ENCODE measurements at regions not wholly inside any gene's neighbourhood (a gene's known extent, or its start where the extent isn't known, plus 50 kb on each side); places are given as distances from the start of the nearest gene placed in this dataset.
"Not testable (repeated sequence)": the region's sequence is repeated elsewhere in the genome, so short reads cannot be mapped to it uniquely, and the experiment has no call there.

GRCh38 chr7:112959276-112959675 lies 127.4 kb downstream of the GPR85 start:
- Histone ChIP-seq H3K4me1 (ENCODE audit: control insufficient read depth, insufficient read depth, low read length) (no peaks in the 10 kb centered on the region), H3K36me3 (ENCODE audit: control insufficient read depth, insufficient read depth, low read length) (no peaks in the 10 kb centered on the region), H3K9me3 (replicated peaks; ENCODE audit: control insufficient read depth, low read depth, low read length) (no peaks in the 10 kb centered on the region), H3K27ac (ENCODE audit: low read length) (no peak overlapping the region), H3K27me3 (ENCODE audit: control insufficient read depth, insufficient read depth, low read length) (no peaks in the 10 kb centered on the region), H3K4me3 (ENCODE audit: low read length) (no peak overlapping the region)
- DNase-seq = peak; percentile 10

DNA sequence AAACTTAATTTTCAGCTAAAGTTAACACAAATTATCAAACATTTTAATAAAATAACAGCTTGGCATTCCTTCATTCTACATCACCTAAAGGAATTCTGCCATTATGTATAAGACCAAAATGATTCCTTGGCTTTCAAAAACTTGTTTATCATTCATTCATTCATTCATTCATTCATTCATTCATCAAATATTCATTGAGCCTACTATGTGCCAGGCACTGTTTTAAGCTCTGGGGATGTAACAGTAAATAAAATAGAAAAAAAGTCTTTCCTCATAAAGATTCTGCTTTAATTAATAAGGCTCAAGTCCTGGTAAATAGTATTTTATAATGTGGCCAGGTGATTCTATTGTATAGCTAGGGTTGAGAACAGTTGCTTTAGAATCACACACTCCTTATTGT lies 127.9 kb downstream of the GPR85 start:
- no peak overlapping the region for H3K27ac ChIP-seq (ENCODE audit: low read length)
- no peaks in the 10 kb centered on the region for H3K36me3 ChIP-seq (ENCODE audit: control insufficient read depth, insufficient read depth, low read length)
- no peaks in the 10 kb centered on the region for H3K9me3 ChIP-seq (replicated peaks; ENCODE audit: control insufficient read depth, low read depth, low read length)
- no peaks in the 10 kb centered on the region for H3K4me1 ChIP-seq (ENCODE audit: control insufficient read depth, insufficient read depth, low read length)
- no peak for DNase-seq
- no peaks in the 10 kb centered on the region for H3K27me3 ChIP-seq (ENCODE audit: control insufficient read depth, insufficient read depth, low read length)
- H3K4me3 ChIP-seq (ENCODE audit: low read length) = no peak overlapping the region

DNA sequence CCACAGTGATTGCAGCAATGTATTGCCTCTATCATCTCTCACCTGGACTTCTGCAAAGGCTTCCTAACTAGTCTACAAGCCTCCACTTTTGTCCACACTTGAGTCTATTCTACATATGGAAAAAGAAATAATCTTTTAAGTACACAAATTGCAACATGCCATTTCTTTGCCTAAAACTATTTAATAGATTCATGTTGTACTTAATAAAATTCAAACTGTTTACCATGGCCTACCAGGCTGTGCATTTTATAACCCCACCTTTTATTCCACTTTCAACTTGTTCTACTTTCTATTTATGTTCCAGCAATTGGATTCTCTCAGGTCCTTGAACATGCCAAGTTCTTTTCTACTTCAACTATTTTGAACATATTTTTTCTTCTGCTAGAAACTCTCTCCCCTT lies 128.7 kb downstream of the GPR85 start:
- DNase-seq = no peak
- Histone ChIP-seq H3K27ac (ENCODE audit: low read length) (no peak overlapping the region), H3K27me3 (ENCODE audit: control insufficient read depth, insufficient read depth, low read length) (no peaks in the 10 kb centered on the region), H3K4me3 (ENCODE audit: low read length) (no peak overlapping the region), H3K36me3 (ENCODE audit: control insufficient read depth, insufficient read depth, low read length) (no peaks in the 10 kb centered on the region), H3K4me1 (ENCODE audit: control insufficient read depth, insufficient read depth, low read length) (no peaks in the 10 kb centered on the region), H3K9me3 (replicated peaks; ENCODE audit: control insufficient read depth, low read depth, low read length) (no peaks in the 10 kb centered on the region)

GRCh38 chr7:112953031-112953430 lies 133.6 kb downstream of the GPR85 start:
- not testable (repeated sequence) for H3K9me3 ChIP-seq (replicated peaks; ENCODE audit: control insufficient read depth, low read depth, low read length); H3K27me3 ChIP-seq (ENCODE audit: control insufficient read depth, insufficient read depth, low read length); H3K27ac ChIP-seq (ENCODE audit: low read length); H3K4me3 ChIP-seq (ENCODE audit: low read length); H3K4me1 ChIP-seq (ENCODE audit: control insufficient read depth, insufficient read depth, low read length); H3K36me3 ChIP-seq (ENCODE audit: control insufficient read depth, insufficient read depth, low read length); DNase-seq
- no CpG with 5 or more reads among the region's 3 CpGs for WGBS (ENCODE audit: insufficient coverage)

DNA sequence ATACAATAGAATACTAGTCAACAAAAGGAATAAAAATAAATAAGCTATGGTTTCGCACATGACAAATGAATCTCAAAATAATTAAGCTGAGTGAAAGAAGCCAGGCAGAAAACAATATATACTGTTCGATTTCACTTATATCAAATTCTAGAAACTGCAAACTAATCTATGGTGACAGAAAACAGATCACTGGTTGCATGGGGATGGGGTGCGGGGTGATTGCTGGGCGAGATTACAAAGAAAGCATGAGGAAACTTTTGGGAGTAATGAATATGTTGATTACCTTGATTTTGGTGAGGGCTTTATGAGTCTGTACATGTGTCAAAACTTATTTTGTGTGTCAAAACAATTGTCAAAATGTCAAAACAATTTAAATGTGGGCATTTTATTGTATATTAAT lies 135.6 kb downstream of the GPR85 start:
- WGBS (ENCODE audit: insufficient coverage) = no CpG with 5 or more reads among the region's 4 CpGs
- no peak overlapping the region for H3K4me3 ChIP-seq (ENCODE audit: low read length)
- no peaks in the 10 kb centered on the region for H3K27me3 ChIP-seq (ENCODE audit: control insufficient read depth, insufficient read depth, low read length)
- H3K36me3 ChIP-seq (ENCODE audit: control insufficient read depth, insufficient read depth, low read length) = no peaks in the 10 kb centered on the region
- no peak overlapping the region for H3K27ac ChIP-seq (ENCODE audit: low read length)
- no peaks in the 10 kb centered on the region for H3K9me3 ChIP-seq (replicated peaks; ENCODE audit: control insufficient read depth, low read depth, low read length)
- H3K4me1 ChIP-seq (ENCODE audit: control insufficient read depth, insufficient read depth, low read length) = no peaks in the 10 kb centered on the region
- DNase-seq = no peak

DNA sequence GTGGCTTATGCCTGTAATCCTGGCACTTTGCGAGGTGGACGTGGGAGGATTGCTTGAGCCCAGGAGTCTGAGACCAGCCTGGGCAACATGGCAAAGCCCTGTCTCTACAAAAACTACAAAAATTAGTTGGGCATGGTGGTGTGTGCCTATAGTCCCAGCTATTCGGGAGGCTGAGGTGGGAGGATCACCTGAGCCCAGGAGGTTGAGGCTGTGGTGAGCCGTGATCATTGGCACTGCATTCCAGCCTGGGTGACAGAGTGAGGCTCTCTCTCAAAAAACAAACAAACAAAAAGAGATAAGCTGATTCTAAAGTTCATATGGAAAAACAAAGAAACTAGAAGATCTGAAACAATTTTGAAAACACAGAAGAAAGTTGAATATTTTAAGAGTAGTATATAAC lies 136.9 kb downstream of the GPR85 start:
- not testable (repeated sequence) for H3K27ac ChIP-seq (ENCODE audit: low read length); H3K9me3 ChIP-seq (replicated peaks; ENCODE audit: control insufficient read depth, low read depth, low read length); H3K4me1 ChIP-seq (ENCODE audit: control insufficient read depth, insufficient read depth, low read length); H3K36me3 ChIP-seq (ENCODE audit: control insufficient read depth, insufficient read depth, low read length); H3K27me3 ChIP-seq (ENCODE audit: control insufficient read depth, insufficient read depth, low read length); DNase-seq; H3K4me3 ChIP-seq (ENCODE audit: low read length)
- WGBS (ENCODE audit: insufficient coverage) = 50% methylated on average over 2 of the region's 4 CpGs

DNA sequence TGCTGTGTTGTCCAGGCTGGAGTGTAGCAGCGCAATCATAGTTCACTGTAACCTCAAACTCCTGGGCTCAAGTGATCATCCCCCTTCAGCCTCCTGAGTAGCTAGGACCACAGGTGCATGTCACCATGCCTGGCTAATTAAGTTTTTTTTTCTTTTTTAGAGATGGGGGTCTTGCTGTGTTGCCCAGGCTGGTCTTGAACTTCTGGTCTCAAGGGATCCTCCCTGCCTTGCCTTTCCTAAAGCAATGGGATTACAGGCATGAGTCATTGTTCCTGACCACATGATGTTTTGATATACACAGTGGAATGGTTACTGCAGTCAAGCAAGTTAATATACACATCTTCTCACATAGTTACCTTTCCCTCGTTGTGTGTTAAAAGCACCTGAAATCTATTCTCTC lies 140.3 kb downstream of the GPR85 start:
- 80% methylated on average over 1 of the region's 2 CpGs for WGBS (ENCODE audit: insufficient coverage)
- Histone ChIP-seq H3K4me3 (ENCODE audit: low read length) (no peak overlapping the region), H3K4me1 (ENCODE audit: control insufficient read depth, insufficient read depth, low read length) (no peaks in the 10 kb centered on the region), H3K27ac (ENCODE audit: low read length) (no peak overlapping the region), H3K36me3 (ENCODE audit: control insufficient read depth, insufficient read depth, low read length) (no peaks in the 10 kb centered on the region), H3K9me3 (replicated peaks; ENCODE audit: control insufficient read depth, low read depth, low read length) (no peaks in the 10 kb centered on the region), H3K27me3 (ENCODE audit: control insufficient read depth, insufficient read depth, low read length) (no peaks in the 10 kb centered on the region)
- no peak for DNase-seq

DNA sequence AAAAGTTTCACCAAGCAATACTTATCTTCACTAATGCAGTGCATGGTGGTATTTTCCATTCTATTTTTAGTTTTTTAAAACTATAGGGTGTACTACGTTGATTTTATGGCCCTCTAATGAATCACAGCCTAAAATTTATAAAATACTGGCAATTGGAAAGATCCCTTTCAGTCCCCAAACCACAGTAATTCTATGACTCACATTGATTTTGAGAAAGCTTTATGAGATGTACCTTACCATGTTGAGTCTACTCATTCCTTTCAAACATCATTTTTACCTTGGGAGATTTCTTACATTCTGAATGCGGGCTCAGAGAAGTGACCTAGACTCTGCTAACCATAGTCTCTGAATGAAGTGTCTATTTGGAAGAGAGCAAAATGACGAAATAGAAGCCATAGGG lies 141.6 kb downstream of the GPR85 start:
- no CpG with 5 or more reads among the region's 3 CpGs for WGBS (ENCODE audit: insufficient coverage)
- no peaks in the 10 kb centered on the region for H3K9me3 ChIP-seq (replicated peaks; ENCODE audit: control insufficient read depth, low read depth, low read length)
- no peak overlapping the region for H3K27ac ChIP-seq (ENCODE audit: low read length)
- no peaks in the 10 kb centered on the region for H3K36me3 ChIP-seq (ENCODE audit: control insufficient read depth, insufficient read depth, low read length)
- DNase-seq = no peak
- H3K27me3 ChIP-seq (ENCODE audit: control insufficient read depth, insufficient read depth, low read length) = no peaks in the 10 kb centered on the region
- H3K4me3 ChIP-seq (ENCODE audit: low read length) = no peak overlapping the region
- peaks cover 5% of the 10 kb centered on the region for H3K4me1 ChIP-seq (ENCODE audit: control insufficient read depth, insufficient read depth, low read length)

DNA sequence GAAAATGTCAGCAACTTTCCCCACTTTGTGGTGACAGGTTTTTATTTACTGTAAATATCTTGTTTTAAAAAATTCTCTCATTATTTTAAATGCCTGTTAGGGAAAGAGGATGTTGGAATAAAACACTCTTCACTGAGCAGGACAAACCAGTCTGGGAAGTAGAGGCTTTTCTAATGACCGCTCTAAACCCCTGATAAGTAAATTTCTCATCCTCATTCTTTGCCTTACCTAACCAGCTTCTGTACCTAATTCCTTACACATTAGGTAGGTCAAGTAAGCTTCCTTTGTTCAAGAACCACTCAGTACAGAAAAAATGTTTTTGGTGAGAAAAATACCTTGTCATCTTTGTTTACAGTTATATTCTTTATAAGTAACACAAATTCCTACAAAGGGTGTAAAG lies 143.6 kb downstream of the GPR85 start:
- Histone ChIP-seq H3K9me3 (replicated peaks; ENCODE audit: control insufficient read depth, low read depth, low read length) (no peaks in the 10 kb centered on the region), H3K4me1 (ENCODE audit: control insufficient read depth, insufficient read depth, low read length) (peaks cover 9% of the 10 kb centered on the region), H3K27ac (ENCODE audit: low read length) (no peak overlapping the region), H3K36me3 (ENCODE audit: control insufficient read depth, insufficient read depth, low read length) (no peaks in the 10 kb centered on the region), H3K4me3 (ENCODE audit: low read length) (no peak overlapping the region), H3K27me3 (ENCODE audit: control insufficient read depth, insufficient read depth, low read length) (no peaks in the 10 kb centered on the region)
- no peak for DNase-seq
- no CpG with 5 or more reads among the region's 1 CpG for WGBS (ENCODE audit: insufficient coverage)

DNA sequence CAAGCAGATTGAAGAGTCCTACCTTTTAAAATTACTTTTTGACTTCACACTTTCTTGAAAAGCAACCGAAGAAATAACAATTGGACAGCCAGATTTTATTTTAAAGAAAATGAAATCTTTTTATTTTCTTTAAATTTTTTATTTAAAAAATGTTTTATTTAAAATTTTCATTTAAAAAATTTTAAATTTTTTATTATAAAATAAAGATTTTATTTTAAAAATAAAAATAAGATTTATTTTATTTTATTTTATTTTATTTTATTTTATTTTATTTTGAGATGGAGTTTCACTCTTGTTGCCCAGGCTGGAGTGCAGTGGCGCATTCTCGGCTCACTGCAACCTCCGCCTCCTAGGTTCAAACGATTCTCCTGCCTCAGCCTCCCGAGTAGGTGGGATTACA lies 144.5 kb downstream of the GPR85 start:
- 100% methylated on average over 4 of the region's 6 CpGs for WGBS (ENCODE audit: insufficient coverage)
- not testable (repeated sequence) for H3K4me1 ChIP-seq (ENCODE audit: control insufficient read depth, insufficient read depth, low read length); H3K9me3 ChIP-seq (replicated peaks; ENCODE audit: control insufficient read depth, low read depth, low read length); H3K36me3 ChIP-seq (ENCODE audit: control insufficient read depth, insufficient read depth, low read length); H3K27me3 ChIP-seq (ENCODE audit: control insufficient read depth, insufficient read depth, low read length); DNase-seq; H3K4me3 ChIP-seq (ENCODE audit: low read length); H3K27ac ChIP-seq (ENCODE audit: low read length)

GRCh38 chr7:112940314-112940732 lies 146.3 kb downstream of the GPR85 start:
- no peak for DNase-seq
- H3K27me3 ChIP-seq (ENCODE audit: control insufficient read depth, insufficient read depth, low read length) = no peaks in the 10 kb centered on the region
- peak overlapping the region; percentile 93 for H3K4me3 ChIP-seq (ENCODE audit: low read length)
- peaks cover 9% of the 10 kb centered on the region for H3K4me1 ChIP-seq (ENCODE audit: control insufficient read depth, insufficient read depth, low read length)
- WGBS (ENCODE audit: insufficient coverage) = 11% methylated on average over 5 of the region's 8 CpGs
- H3K36me3 ChIP-seq (ENCODE audit: control insufficient read depth, insufficient read depth, low read length) = no peaks in the 10 kb centered on the region
- peak overlapping the region; percentile 85 for H3K27ac ChIP-seq (ENCODE audit: low read length)
- H3K9me3 ChIP-seq (replicated peaks; ENCODE audit: control insufficient read depth, low read depth, low read length) = no peaks in the 10 kb centered on the region
